ENCODE measurements at regions not wholly inside any gene's neighbourhood (a gene's known extent, or its start where the extent isn't known, plus 50 kb on each side); places are given as distances from the start of the nearest gene placed in this dataset.

DNA sequence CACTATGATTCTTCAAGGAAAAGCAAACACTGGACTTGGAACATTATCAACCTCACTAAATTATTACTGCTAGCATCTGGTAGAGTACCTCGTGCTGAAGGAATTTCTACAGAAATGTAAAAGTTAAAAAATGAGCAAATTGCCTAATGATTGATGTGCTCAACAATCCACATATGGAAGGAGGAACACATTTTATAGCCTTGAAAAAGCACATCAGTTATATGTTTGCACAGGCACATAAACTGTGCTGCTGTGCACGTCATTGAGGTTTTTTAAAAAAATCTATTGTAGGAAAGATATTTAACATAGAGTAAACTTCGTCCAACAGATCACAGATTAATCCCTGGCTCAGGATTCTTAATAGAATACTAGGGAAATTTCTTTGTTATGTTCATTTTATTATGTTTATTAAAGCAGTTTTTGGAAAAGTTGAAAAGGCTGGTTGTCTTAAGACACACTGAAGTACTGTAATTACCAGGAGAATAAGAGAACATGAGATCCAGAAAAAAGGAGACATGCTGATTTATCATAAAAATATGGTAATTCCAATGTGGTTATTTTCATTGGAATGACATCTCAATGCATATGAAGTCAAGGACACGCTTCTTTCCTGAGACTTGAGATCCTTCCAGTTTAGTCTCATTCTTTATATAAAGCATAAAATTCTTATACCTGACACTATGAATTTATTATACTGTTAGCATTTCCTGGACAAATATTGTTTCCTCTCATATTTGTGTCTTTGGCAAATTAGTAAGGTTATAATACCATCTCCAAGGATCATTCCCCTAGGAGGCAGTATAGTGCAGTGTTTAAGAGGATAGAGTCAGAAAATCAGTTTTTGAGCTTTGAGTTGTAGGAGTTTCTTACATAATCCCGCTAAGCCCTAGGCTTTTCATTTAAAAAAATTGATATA is 511.1 kb downstream of the TENT5A start:
- DNase-seq = no peak

GRCh38 chr6:81238390-81238789 is 514.1 kb downstream of the TENT5A start:
- DNase-seq = no peak

- DNase-seq = no peak
These were observed 515.3 kb downstream of the TENT5A start for GRCh38 chr6:81237226-81237625.

GRCh38 chr6:81235512-81235911 is 517.0 kb downstream of the TENT5A start:
- no peak for DNase-seq

DNA sequence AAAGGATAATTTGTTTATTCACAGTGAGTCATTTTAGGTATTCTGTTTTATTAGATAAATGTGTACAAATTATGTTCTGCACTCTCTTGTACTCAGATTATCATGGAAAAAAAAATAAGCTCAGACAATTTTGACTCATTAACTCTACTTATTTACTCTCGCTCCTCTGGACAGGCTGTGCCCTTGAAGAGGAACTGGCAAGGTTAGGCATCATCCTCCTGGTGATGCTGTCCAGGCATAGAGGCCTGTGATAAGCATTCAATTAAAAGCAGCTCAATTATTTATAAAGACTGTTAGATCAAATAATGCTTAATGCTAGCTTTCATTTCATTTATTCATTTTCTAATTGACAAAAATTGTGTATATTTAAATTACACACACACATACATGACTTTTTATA is 518.5 kb downstream of the TENT5A start:
- DNase-seq = no peak

GRCh38 chr6:81228912-81229555 is 523.4 kb downstream of the TENT5A start:
- peak; percentile 49 to 62 for DNase-seq

DNA sequence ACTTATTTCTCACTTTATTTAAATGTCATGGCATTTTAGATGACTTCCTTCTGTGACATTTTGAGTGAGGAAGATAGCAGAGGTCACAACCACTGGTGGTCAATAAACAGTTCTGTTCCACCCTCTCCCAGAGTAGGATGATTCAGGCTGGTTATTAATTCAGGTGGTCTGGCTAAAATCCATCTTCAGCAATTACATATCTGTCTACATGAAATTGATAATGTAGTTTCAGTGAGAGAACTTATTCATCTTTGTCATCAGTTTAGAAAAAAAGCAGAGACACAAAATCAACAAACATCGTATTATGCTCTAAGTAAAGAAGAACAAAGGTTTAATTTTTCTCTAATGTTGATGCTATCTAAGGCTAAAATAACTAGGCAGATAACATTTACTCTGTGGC is 525.5 kb downstream of the TENT5A start:
- no peak for DNase-seq

GRCh38 chr6:81216668-81217067 is 535.8 kb downstream of the TENT5A start:
- DNase-seq = no peak

DNA sequence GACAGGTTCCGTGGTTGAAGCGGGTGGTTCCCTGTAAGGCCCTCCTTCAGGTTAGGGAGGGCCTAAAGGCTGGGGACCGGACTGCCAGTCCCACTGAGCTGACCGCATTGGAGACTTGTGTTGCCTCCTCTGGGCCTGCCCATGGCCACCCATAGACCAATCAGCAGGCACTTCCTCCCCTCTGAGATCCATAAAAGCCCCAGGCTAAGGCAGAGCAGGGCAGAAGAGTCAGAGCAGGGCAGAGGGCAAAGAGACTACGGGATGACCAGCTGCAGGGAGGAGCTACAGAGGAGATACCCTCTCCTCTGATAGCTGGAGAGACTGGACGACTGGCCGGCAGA is 537.4 kb downstream of the TENT5A start:
- no peak for DNase-seq

- DNase-seq = no peak
These were observed 537.9 kb downstream of the TENT5A start for GRCh38 chr6:81214414-81215091.

- DNase-seq = no peak
These were observed 547.8 kb downstream of the TENT5A start for GRCh38 chr6:81204731-81205130.

DNA sequence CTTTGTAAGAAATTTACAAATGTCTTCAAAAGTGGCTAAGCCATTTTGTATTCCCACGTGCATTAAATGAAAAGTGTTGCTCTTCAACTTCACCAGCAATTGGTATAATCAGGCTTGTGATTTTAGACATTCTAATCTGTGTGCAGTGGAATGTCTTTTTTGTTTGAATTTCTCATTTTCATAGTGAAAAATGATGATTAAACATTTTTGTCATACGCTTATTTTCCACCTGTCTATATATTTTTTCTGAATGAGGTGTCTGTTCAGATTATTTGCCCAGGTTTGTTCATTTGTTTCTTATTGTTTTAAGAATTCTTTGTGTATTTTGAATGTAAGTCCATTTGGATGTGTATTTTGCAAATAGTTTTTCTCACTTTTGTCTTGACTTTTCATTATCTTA is 558.1 kb downstream of the TENT5A start:
- DNase-seq = no peak

GRCh38 chr6:81172056-81172740 is 580.3 kb downstream of the TENT5A start:
- no peak for DNase-seq

- no peak for DNase-seq
These were observed 583.3 kb downstream of the TENT5A start for GRCh38 chr6:81169166-81169565.

- DNase-seq = no peak
These were observed 585.7 kb downstream of the TENT5A start for GRCh38 chr6:81166770-81167169.

DNA sequence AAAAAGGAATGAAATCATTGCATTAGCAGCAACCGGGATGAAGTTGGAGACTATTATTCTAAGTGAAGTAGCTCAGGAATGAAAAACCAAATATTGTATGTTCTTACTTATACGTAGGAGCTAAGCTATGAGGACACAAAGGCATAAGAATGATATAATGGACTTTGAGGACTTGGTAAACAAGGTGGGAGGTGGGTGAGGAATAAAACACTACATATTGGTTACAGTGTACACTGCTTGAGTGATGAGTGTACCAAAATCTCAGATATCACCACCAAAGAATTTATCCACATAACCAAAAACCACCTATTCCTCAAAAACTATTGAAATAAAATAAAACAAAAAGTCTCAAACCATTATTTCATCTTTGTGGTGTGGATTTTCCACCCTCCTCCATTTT is 593.5 kb downstream of the TENT5A start:
- DNase-seq = no peak

- DNase-seq = no peak
These were observed 603.7 kb downstream of the TENT5A start for GRCh38 chr6:81148751-81149150.

GRCh38 chr6:81145506-81145905 is 607.0 kb downstream of the TENT5A start:
- no peak for DNase-seq

DNA sequence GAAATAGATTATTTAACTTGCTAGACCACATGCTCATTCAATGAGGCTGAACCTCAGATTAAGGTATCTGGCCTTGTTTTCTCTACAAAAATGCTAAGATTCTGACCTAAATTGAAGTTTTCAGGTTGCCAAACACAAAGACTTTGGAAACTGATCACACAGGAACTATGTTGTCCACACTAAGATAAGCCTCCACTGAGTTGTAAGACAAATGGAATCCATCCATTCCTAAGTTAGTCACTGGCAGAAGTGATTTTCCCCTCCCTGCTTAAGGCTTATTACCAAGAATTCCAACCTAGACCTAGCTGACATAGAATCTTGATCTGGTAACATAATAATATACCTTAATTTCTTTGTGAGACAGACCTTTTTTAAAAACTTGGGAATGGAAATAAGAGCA is 608.1 kb downstream of the TENT5A start:
- no peak for DNase-seq

DNA sequence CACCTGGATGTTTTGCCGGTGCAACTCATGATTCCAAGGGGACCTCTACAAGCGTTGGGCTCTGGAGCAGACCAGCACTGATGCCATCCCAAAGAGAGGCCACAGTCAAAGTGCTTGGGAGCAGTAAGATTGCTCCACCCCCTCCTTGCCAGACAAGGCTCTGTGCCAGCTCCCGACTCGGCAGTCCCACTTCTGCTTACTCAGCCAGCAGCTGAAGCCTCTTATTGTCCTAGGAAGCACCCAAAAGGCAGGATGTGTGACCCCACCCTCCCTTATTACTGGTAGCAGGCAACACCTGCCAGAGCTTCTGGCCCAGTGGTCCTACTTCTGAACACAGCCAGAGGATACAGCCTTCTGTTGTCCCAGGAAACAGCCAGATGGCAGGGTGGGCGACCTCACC is 614.2 kb downstream of the TENT5A start:
- no peak for DNase-seq

DNA sequence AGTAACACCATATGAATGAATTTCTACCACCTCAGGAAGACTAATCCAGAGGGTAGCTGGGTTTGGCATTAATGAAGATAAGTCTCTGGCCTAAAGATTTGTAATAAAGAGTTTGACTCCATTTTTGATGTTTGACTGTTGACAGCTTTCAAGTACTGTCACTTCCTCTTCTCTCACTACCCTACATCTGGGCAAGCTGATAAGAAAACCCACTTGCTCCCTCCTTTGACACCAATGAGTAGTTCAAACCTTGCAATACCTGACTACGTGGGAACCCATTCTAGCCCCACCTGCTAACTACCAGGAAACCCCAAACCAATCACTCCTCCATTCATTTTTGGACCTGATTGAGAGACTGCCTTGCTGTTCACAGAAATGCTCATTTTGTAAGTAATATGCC is 621.5 kb downstream of the TENT5A start:
- no peak for DNase-seq

DNA sequence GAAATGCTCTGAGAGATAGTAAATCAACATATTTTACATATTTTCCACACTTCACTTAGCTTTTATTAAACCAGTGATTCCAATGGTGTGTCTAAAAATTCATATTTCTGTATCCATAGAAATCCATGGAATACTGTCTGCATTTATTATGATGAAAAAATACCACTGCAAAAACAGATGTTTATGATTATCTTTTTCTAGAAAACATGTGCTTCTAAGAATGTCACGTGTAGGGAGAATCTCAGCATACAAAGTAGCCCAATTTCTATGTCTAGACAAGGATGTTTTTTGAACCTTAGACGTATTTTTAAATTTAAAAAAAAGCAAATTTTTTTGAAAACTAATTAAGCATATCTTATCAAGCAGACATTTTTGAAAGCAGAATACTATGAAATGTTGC is 622.4 kb downstream of the TENT5A start:
- DNase-seq = no peak

All from right lung (tissue), 2 donors.